ENCODE measurements at regions not wholly inside any gene's neighbourhood (a gene's known extent, or its start where the extent isn't known, plus 50 kb on each side); places are given as distances from the start of the nearest gene placed in this dataset.

DNA sequence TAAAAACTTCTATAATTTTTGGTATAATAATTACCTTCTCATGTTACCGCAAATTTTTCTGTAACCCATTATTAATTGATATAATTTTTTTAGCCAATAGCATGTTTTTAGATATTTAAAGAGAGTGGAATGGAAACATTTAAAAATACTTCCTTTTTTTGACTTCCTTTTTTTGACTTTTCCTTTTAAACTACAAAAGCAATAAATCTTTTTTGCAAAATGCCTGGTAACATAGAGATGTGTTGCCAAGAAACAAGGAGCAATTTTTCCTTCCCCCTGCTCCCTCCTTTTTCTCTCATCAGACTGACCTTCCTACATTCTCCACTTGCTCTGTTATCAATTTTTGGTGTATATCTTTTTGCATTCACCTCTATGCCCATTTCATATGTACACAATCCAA is 666.2 kb downstream of the ADGRL2 start:
- TF ChIP-seq, protein P1, sequence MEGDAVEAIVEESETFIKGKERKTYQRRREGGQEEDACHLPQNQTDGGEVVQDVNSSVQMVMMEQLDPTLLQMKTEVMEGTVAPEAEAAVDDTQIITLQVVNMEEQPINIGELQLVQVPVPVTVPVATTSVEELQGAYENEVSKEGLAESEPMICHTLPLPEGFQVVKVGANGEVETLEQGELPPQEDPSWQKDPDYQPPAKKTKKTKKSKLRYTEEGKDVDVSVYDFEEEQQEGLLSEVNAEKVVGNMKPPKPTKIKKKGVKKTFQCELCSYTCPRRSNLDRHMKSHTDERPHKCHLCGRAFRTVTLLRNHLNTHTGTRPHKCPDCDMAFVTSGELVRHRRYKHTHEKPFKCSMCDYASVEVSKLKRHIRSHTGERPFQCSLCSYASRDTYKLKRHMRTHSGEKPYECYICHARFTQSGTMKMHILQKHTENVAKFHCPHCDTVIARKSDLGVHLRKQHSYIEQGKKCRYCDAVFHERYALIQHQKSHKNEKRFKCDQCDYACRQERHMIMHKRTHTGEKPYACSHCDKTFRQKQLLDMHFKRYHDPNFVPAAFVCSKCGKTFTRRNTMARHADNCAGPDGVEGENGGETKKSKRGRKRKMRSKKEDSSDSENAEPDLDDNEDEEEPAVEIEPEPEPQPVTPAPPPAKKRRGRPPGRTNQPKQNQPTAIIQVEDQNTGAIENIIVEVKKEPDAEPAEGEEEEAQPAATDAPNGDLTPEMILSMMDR (conservative IDR thresholded peaks at IDR 0.05; ENCODE audit: low read depth, low read length), result no peak
- no peak overlapping the region for H3K4me3 ChIP-seq (ENCODE audit: low read length)
- no peak for DNase-seq (ENCODE audit: low read depth)

DNA sequence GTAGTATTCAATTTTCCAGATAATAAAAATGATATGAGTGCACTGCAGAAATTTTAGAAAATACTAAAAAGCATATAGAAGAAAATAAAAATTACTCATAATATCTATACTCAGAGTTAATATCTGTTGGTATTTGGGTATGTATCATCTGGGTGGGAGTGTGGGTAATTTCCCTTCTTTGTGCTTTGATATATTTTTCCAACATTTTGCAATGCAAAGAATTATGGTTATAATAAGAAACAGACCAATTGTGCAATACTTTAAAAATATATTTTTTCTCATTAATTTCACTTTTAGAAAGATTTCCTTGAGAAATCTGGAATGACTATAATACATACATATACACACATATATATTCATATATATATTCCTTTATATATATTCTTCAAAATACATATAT is 665.7 kb downstream of the ADGRL2 start:
- no peak for DNase-seq (ENCODE audit: low read depth)
- TF ChIP-seq, protein P1 (conservative IDR thresholded peaks at IDR 0.05; ENCODE audit: low read depth, low read length), result no peak
- H3K4me3 ChIP-seq (ENCODE audit: low read length), result no peak overlapping the region

DNA sequence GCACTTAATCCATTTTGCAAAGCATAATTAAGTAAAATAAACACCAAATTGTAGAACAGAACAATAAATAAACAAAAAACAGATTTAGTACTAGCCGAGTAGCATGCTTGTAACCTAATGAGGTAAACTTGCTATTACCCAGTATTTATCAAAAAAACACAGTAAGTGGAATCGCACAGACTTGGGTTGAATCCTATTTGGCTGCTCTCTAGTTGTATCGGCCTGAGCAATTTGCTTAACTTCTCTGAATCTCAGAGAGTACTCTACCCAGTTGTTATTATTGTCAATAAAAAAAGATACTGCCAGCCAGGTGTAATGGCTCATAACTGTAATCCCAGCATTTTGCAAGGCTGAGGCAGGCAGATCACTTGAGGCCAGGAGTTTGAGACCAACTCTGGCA is 664.3 kb downstream of the ADGRL2 start:
- TF ChIP-seq, protein P1 (conservative IDR thresholded peaks at IDR 0.05; ENCODE audit: low read depth, low read length), result no peak
- no peak for DNase-seq (ENCODE audit: low read depth)
- H3K4me3 ChIP-seq (ENCODE audit: low read length), result no peak overlapping the region

DNA sequence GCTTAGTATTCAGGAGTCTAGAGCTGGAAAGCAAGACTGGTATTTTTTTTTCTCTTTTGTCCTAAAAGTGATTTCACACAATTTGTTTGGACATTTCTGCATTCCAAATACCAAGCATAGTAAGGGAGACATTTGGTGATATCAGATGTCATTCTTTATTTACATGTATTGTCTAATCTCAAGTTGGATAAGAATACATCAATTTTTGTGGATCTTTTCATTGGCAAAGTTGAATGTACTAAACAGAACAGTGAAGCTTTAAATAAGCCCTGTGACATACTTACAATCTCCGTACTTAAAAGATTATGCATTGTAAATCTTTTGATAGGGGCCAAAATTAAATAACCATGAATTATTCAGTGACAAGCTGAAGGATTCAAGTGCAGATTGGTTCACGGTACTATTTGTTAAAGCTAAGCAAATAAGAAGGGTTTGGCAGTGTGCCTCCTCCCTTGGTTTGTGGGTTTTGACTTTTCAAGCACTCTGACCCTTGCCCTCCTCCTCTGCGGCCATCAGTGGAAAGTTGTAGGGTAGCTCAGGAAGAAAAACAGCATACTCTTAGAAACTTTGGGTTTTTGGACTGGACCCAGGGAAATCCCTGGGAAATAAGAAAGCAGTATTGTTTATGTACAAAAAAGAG is 663.7 kb downstream of the ADGRL2 start:
- H3K4me3 ChIP-seq (ENCODE audit: low read length), result no peak overlapping the region
- TF ChIP-seq, protein P1 (conservative IDR thresholded peaks at IDR 0.05; ENCODE audit: low read depth, low read length), result no peak
- DNase-seq (ENCODE audit: low read depth), result peak; percentile 73

DNA sequence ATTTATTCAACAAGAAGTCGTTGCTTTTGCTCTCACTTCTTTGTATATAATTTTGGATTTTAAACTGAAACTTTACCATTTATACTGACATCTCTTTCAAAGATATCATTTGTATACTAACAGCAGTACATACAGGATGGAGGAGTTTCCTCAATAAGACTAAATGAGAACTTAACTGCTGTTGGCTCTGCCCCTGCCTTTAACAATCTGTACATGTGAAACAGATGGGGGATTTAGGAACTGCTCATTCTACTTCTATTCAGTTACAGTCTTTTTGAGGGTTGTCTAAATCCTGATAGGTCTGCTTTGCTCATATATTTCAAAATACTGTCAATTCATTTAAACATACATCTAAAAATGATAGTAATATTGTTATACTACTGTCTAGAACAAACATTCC is 663.2 kb downstream of the ADGRL2 start:
- TF ChIP-seq, protein P1 (conservative IDR thresholded peaks at IDR 0.05; ENCODE audit: low read depth, low read length), result no peak
- no peak overlapping the region for H3K4me3 ChIP-seq (ENCODE audit: low read length)
- no peak for DNase-seq (ENCODE audit: low read depth)

DNA sequence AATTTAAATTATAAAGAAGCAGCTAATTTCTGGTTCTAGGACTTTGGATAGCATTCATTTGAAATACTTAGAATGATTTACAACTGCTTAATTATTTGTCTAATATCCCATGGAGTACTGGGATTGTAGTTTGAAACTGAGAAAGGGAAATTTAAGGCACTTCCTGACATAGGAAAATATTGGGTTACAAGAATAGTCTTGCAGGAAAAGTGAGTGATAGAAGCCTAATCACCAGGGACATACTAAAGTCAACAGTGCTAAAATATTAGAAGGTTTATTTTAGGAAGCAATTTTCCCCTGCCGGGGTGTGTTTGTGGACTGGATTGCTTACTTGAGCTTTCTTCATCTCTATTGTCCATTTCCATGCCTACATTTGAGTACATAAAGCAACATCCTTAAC is 661.6 kb downstream of the ADGRL2 start:
- TF ChIP-seq, protein P1 (conservative IDR thresholded peaks at IDR 0.05; ENCODE audit: low read depth, low read length), result no peak
- no peak overlapping the region for H3K4me3 ChIP-seq (ENCODE audit: low read length)
- DNase-seq (ENCODE audit: low read depth), result no peak

DNA sequence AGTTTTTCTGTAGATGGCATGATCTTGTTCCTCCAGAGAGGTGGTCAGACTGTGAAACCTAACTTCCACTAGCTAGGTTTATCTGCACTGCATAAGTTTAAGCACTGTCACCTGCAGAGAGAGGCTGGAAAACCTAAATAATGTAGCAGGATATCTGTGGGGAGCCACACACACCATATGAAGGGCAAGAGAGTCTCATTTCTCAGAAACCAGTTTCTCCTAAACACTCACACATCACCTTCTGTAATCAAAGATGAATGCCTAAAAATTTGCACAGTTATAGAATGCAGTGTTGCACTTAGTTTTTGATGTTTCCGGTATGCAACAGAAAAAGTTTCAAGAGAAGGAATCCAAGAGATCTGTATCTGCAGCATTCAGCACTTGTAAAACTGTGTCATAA is 654.6 kb downstream of the ADGRL2 start:
- no peak overlapping the region for H3K4me3 ChIP-seq (ENCODE audit: low read length)
- TF ChIP-seq, protein P1 (conservative IDR thresholded peaks at IDR 0.05; ENCODE audit: low read depth, low read length), result no peak
- DNase-seq (ENCODE audit: low read depth), result no peak

Data from retinal pigment epithelial cell (primary cell).